Activated naive CD4-positive, alpha-beta T cell treated with anti-CD3 and anti-CD28 coated beads, Interleukin-2, amount 10 ng/mL, durations not matched to agents 7 days and 5 days (primary cell): ENCODE measurements at regions not wholly inside any gene's neighbourhood (a gene's known extent, or its start where the extent isn't known, plus 50 kb on each side); places are given as distances from the start of the nearest gene placed in this dataset.
A peak's percentile ranks its signal among the peaks of the same experiment; 100 is the strongest.

Experiments
- CTCF ChIA-PET: fragments of 350-600 bp; sonication (Branson Sonifier 250); formaldehyde crosslinking; loops from one replicate; lab custom pipeline; 2021; ENCODE audit warnings: antibody characterized with exemption; lab: Charles Lee
- DNase-seq: peaks from one replicate; pipeline ENCODE4 v3.0.0-alpha.2; 2020
- H3K27ac Mint-ChIP-seq: one replicate; pipeline ENCODE4 v1.8.0; 2021; ENCODE audit warnings: mild to moderate bottlenecking, moderate library complexity, mixed read lengths
- H3K27me3 Mint-ChIP-seq: one replicate; pipeline ENCODE4 v1.8.0; 2021; ENCODE audit warnings: mild to moderate bottlenecking, mixed read lengths
- H3K36me3 Mint-ChIP-seq: one replicate; pipeline ENCODE4 v1.8.0; 2021; ENCODE audit warnings: mixed read lengths
- H3K4me1 Mint-ChIP-seq: one replicate; pipeline ENCODE4 v1.8.0; 2021; ENCODE audit warnings: mixed read lengths
- H3K4me3 Mint-ChIP-seq: one replicate; pipeline ENCODE4 v1.8.0; 2021; ENCODE audit warnings: mild to moderate bottlenecking, moderate library complexity, mixed read lengths
- H3K9me3 Mint-ChIP-seq: one replicate; pipeline ENCODE4 v1.8.0; 2021; ENCODE audit warnings: mixed read lengths

- H3K4me1 Mint-ChIP-seq = peaks cover 42% of the 10 kb centered on the region
- peaks cover 5% of the 10 kb centered on the region for H3K36me3 Mint-ChIP-seq
- H3K9me3 Mint-ChIP-seq = no peaks in the 10 kb centered on the region
- no peak overlapping the region for H3K4me3 Mint-ChIP-seq
- H3K27me3 Mint-ChIP-seq = no peaks in the 10 kb centered on the region
- no peak overlapping the region for H3K27ac Mint-ChIP-seq
- no peak for DNase-seq
- CTCF ChIA-PET = interaction anchor here (0.6 to 1.3 kb wide), 5 partner anchors 40 to 239 kb away, joined by 3 to 4 read pairs (median 3); partner anchors contain the start of gene KDM7A
Observed at GRCh38 chr7:140232957-140233917, 56.5 kb upstream of the KDM7A start.

- H3K27ac Mint-ChIP-seq = peak overlapping the region; percentile 97
- CTCF ChIA-PET = interaction anchor here (1.2 to 1.7 kb wide), 4 partner anchors 19 to 93 kb away, joined by 3 to 4 read pairs (median 3); no protein-coding TSS in a partner anchor
- peak overlapping the region; percentile 86 for H3K4me3 Mint-ChIP-seq
- H3K27me3 Mint-ChIP-seq = peaks cover 3% of the 10 kb centered on the region
- H3K36me3 Mint-ChIP-seq = peaks cover 5% of the 10 kb centered on the region
- H3K4me1 Mint-ChIP-seq = peaks cover 51% of the 10 kb centered on the region
- no peaks in the 10 kb centered on the region for H3K9me3 Mint-ChIP-seq
- DNase-seq = peak; percentile 30
Observed at GRCh38 chr7:140231771-140232491, 55.1 kb upstream of the KDM7A start.

GRCh38 chr7:140230861-140231770 is 54.3 kb upstream of the KDM7A start:
- peak; percentile 74 for DNase-seq
- Mint-ChIP-seq H3K9me3 (no peaks in the 10 kb centered on the region), H3K27ac (peak overlapping the region; percentile 97), H3K4me1 (peaks cover 58% of the 10 kb centered on the region), H3K36me3 (peaks cover 5% of the 10 kb centered on the region), H3K4me3 (peak overlapping the region; percentile 86), H3K27me3 (peaks cover 3% of the 10 kb centered on the region)
- CTCF ChIA-PET = interaction anchor here (0.9 to 1.7 kb wide), 4 partner anchors 18 to 74 kb away, joined by 3 to 4 read pairs (median 3); no protein-coding TSS in a partner anchor

- H3K36me3 Mint-ChIP-seq = peaks cover 5% of the 10 kb centered on the region
- CTCF ChIA-PET = interaction anchor here (0.9 to 1.4 kb wide), 3 partner anchors 16 to 75 kb away, joined by 3 to 4 read pairs (median 3); no protein-coding TSS in a partner anchor
- peak overlapping the region; percentile 97 for H3K27ac Mint-ChIP-seq
- peak; percentile 83 for DNase-seq
- peak overlapping the region; percentile 86 for H3K4me3 Mint-ChIP-seq
- H3K4me1 Mint-ChIP-seq = peaks cover 64% of the 10 kb centered on the region
- no peaks in the 10 kb centered on the region for H3K9me3 Mint-ChIP-seq
- peaks cover 3% of the 10 kb centered on the region for H3K27me3 Mint-ChIP-seq
Observed at GRCh38 chr7:140230516-140230860, 53.7 kb upstream of the KDM7A start.

GRCh38 chr7:140229591-140230515 is 53.1 kb upstream of the KDM7A start:
- Mint-ChIP-seq H3K9me3 (no peaks in the 10 kb centered on the region), H3K36me3 (peaks cover 5% of the 10 kb centered on the region), H3K27me3 (peaks cover 3% of the 10 kb centered on the region), H3K4me1 (peaks cover 70% of the 10 kb centered on the region), H3K27ac (peak overlapping the region; percentile 96), H3K4me3 (peak overlapping the region; percentile 86)
- peak; percentile 82 for DNase-seq
- CTCF ChIA-PET = interaction anchor here (0.7 to 1.4 kb wide), 3 partner anchors 15 to 75 kb away, joined by 3 to 4 read pairs (median 3); no protein-coding TSS in a partner anchor

GRCh38 chr7:140229101-140229525 is 52.3 kb upstream of the KDM7A start:
- peak overlapping the region; percentile 96 for H3K27ac Mint-ChIP-seq
- peaks cover 3% of the 10 kb centered on the region for H3K27me3 Mint-ChIP-seq
- no peaks in the 10 kb centered on the region for H3K9me3 Mint-ChIP-seq
- CTCF ChIA-PET = interaction anchor here (0.6 to 1.4 kb wide), 5 partner anchors 15 to 209 kb away, joined by 3 to 4 read pairs (median 3); no protein-coding TSS in a partner anchor
- H3K36me3 Mint-ChIP-seq = peaks cover 5% of the 10 kb centered on the region
- no peak for DNase-seq
- H3K4me1 Mint-ChIP-seq = peaks cover 77% of the 10 kb centered on the region
- peak overlapping the region; percentile 86 for H3K4me3 Mint-ChIP-seq
